Stimulated activated naive CD8-positive, alpha-beta T cell treated with anti-CD3 and anti-CD28 coated beads, Interleukin-15, Interleukin-2, amounts not matched to agents 100 ng/mL and 50 ng/mL, for 24 hours (primary cell): ENCODE measurements at regions not wholly inside any gene's neighbourhood (a gene's known extent, or its start where the extent isn't known, plus 50 kb on each side); places are given as distances from the start of the nearest gene placed in this dataset.

Experiments used
- H3K27ac Mint-ChIP-seq: one replicate; pipeline ENCODE4 v1.8.0; 2021; ENCODE audit warnings: mild to moderate bottlenecking, mixed read lengths
- H3K27me3 Mint-ChIP-seq: one replicate; pipeline ENCODE4 v1.8.0; 2021; ENCODE audit warnings: mixed read lengths
- H3K36me3 Mint-ChIP-seq: one replicate; pipeline ENCODE4 v1.8.0; 2021; ENCODE audit warnings: low read depth, mixed read lengths
- H3K4me1 Mint-ChIP-seq: one replicate; pipeline ENCODE4 v1.8.0; 2021; ENCODE audit warnings: low read depth, mixed read lengths
- H3K4me3 Mint-ChIP-seq: one replicate; pipeline ENCODE4 v1.8.0; 2021; ENCODE audit warnings: mild to moderate bottlenecking, mixed read lengths
- H3K9me3 Mint-ChIP-seq: one replicate; pipeline ENCODE4 v1.8.0; 2021; ENCODE audit warnings: mixed read lengths

DNA sequence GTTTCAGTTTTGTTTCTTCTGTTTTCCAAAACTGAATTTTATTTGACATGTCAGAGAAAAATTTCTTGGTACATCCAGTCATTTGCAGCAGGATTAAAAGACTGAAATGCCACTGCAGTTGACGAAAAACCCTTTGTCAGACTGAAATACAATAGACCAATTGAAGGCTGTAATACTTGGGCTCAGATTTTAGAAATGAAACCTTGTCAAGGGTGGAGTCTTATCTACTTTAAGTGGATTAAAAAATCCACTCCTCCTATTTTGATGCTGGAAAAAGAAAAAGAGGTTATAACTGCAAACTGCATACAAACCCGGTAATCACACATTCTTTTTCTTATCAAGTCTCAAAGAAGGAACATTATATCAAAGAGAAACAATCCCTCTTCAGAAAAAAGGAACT lies 80.2 kb upstream of the NEUROD1 start:
- H3K27ac Mint-ChIP-seq = no peak overlapping the region
- no peaks in the 10 kb centered on the region for H3K36me3 Mint-ChIP-seq
- no peaks in the 10 kb centered on the region for H3K27me3 Mint-ChIP-seq
- no peaks in the 10 kb centered on the region for H3K4me1 Mint-ChIP-seq
- H3K4me3 Mint-ChIP-seq = no peak overlapping the region
- H3K9me3 Mint-ChIP-seq = peaks cover 4% of the 10 kb centered on the region

DNA sequence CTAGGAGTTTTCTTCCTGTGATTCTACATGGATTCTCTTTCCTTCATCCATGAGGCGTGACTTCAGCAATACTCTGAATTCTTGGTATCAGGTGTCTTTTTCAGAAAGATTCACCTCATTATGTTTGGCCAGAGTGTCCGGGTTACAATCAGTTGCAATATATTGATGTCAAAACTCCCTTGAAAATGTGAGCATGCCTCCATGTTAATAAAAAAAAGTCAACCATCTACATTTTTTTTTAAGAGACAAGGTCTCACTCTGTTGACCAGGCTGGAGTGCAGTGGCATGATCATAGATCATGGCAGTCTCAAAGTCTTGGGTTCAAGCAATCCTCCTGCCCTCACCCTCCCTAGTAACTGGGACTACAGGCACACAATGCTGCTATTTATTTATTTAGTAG lies 80.9 kb upstream of the NEUROD1 start:
- no peak overlapping the region for H3K27ac Mint-ChIP-seq
- H3K4me1 Mint-ChIP-seq = no peaks in the 10 kb centered on the region
- H3K4me3 Mint-ChIP-seq = no peak overlapping the region
- H3K36me3 Mint-ChIP-seq = no peaks in the 10 kb centered on the region
- peaks cover 4% of the 10 kb centered on the region for H3K9me3 Mint-ChIP-seq
- H3K27me3 Mint-ChIP-seq = no peaks in the 10 kb centered on the region

DNA sequence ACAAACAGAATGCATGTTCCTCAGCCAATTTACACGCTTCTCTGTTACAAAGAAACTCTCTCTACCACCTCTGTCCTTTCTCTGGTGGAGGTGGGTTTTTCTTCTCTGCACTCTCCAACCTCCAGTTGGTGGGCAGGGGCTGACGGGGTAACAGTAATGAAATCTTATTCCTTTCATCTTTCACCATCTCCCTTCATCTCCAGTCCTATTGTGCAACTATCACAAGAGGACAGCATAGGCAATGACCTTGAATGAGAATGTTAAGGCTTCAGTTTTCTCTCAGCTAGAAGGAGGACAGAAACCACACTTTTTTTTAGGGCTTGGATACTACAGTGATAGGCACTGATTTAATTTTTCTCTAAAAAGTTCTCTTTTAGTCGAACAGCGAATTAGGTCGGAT lies 81.7 kb upstream of the NEUROD1 start:
- Mint-ChIP-seq H3K4me3 (no peak overlapping the region), H3K4me1 (no peaks in the 10 kb centered on the region), H3K36me3 (no peaks in the 10 kb centered on the region), H3K27me3 (no peaks in the 10 kb centered on the region), H3K27ac (no peak overlapping the region), H3K9me3 (peaks cover 4% of the 10 kb centered on the region)

DNA sequence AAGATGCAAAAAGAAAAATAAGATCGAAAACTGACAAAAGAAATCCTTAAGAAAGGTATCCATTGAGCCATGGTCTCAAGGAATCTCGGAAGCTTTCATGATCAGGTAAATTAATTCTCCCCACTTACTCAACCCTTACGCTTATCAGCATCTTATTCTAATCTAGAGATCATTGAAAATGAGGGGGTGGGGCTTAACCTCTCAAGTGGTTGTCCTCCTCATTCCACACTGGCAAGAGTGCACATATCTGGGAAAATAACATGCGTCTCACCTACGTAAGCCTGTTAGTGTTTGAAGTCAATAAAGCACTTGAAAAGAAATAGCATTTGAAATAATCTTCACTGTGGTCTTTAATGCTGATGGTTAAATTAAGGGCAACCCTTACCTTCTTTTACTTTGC lies 82.5 kb upstream of the NEUROD1 start:
- H3K36me3 Mint-ChIP-seq = no peaks in the 10 kb centered on the region
- no peak overlapping the region for H3K27ac Mint-ChIP-seq
- H3K9me3 Mint-ChIP-seq = peaks cover 4% of the 10 kb centered on the region
- no peak overlapping the region for H3K4me3 Mint-ChIP-seq
- H3K27me3 Mint-ChIP-seq = no peaks in the 10 kb centered on the region
- H3K4me1 Mint-ChIP-seq = no peaks in the 10 kb centered on the region

DNA sequence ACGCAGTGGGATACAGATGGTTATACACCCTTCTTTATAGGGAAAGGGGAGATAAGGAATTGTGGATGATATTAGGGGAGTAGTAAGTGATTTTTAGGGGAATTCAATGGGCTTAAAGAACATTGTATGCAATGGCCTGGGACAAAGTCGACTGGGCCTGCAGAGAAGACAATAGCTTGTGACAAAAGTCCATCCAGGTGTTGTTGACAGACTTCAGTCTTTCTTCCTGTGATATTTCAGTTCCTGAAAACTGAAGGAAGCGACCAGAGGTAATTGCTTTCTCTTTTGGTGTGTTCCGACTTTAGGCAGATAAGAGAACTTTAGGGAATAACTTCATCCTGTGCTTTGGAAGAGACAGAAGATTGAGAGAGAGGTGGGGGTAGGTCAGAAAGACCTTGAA lies 83.1 kb upstream of the NEUROD1 start:
- H3K36me3 Mint-ChIP-seq = no peaks in the 10 kb centered on the region
- H3K4me3 Mint-ChIP-seq = no peak overlapping the region
- H3K9me3 Mint-ChIP-seq = peaks cover 4% of the 10 kb centered on the region
- H3K27ac Mint-ChIP-seq = no peak overlapping the region
- H3K27me3 Mint-ChIP-seq = no peaks in the 10 kb centered on the region
- no peaks in the 10 kb centered on the region for H3K4me1 Mint-ChIP-seq

DNA sequence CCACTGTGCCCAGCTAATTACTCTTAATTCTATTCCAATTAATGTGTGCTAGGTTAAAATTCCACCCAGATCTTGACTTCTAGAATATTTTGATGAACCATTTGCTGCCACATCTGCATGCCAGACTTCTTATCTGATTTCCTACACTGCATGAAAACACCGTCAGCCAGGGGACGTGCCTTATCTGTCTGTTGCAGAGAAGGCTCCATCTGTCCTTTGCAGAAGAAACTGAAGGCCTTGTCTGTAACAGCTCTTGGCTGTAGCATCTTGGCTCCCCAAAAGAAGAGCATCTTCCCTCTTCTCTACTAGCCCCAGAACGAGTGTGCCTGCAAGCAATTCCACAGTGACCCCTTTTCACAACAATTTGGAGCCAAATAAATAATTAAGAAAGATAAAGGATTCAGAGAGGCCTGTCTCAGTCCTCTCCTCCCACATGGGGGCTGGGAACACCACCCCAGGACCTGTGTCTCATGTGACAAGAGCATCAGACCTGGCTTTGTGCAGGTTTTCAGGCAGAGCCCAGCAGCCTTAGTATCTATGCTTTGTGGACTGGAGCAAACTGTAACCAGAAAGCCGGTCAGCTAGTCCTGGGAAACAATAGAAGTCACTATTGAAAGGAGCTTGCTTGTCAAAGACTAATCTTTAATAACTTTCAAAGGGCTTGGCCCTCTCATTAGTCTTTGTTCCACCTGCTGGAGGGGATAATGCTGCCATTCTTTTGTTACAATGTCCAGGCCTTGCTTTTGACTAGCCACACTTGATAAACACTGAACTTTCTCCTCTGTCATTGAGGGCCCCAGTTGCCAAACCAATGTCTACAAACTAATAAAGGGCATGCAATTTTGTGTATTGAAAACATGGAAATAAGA lies 84.0 kb upstream of the NEUROD1 start:
- Mint-ChIP-seq H3K4me1 (no peaks in the 10 kb centered on the region), H3K36me3 (no peaks in the 10 kb centered on the region), H3K9me3 (peaks cover 4% of the 10 kb centered on the region), H3K4me3 (no peak overlapping the region), H3K27ac (no peak overlapping the region), H3K27me3 (peaks cover under 1% of the 10 kb centered on the region)

DNA sequence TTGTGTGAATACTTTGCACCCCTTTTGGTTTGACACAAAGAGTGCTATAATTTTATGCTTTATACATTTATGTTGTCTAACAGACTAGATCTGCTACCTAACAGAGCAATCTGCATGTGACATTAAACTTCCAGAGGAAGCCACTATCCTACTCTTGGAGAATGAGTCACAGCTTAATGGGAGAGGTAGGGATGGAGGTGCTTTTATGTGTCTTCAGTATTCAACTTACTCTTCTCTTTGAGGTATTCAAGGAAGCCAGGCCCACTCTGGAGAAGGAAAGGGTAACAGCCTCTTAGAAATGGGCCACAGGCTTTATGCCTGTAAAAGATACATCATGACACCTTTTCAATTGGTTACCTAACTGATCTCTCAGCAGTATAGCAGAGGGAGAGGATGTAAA lies 85.8 kb upstream of the NEUROD1 start:
- Mint-ChIP-seq H3K27ac (no peak overlapping the region), H3K9me3 (no peaks in the 10 kb centered on the region), H3K27me3 (peaks cover 4% of the 10 kb centered on the region), H3K4me3 (no peak overlapping the region), H3K36me3 (no peaks in the 10 kb centered on the region), H3K4me1 (no peaks in the 10 kb centered on the region)

DNA sequence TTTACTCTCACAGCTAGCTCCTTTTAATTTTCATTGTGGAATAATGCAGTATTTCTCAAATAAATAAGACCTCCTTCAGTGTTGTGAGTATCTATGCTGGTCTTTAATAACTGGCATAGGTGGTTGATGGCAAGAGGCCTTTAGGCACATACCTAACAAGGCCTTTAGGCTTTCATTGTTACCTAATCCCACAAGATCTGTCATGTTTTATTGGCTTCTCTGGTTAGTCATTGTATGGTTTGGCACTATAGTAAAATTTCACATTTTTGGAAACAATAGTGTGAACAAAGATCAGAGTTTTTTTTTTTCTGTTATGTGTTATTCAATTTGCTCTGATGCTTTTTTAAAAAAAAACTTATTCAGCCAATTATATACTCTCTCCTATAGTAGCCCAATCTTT lies 89.8 kb upstream of the NEUROD1 start:
- Mint-ChIP-seq H3K4me3 (no peak overlapping the region), H3K4me1 (no peaks in the 10 kb centered on the region)

DNA sequence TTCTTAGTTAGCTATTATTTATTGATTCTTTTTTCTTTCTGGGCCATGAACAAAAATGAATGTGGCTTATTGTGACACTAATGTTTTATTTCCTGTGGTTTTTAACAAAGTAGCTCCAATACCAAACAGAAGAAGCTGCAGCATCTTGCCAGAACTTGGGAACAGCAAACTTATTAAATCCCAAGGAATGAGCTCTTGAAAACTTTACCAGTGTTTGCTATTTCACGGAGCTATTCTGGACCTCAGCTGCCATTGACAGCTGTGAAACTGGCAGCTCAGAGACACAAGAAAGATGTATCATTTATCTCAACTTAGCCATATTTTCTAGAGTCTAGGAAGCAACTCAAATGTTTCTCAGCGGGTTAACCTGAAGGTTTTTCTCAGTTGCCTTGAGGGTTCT lies 91.0 kb upstream of the NEUROD1 start:
- H3K27ac Mint-ChIP-seq = no peak overlapping the region
- no peaks in the 10 kb centered on the region for H3K4me1 Mint-ChIP-seq

More for the DNA sequence above, 89.8 kb upstream of the NEUROD1 start:
- Mint-ChIP-seq H3K27ac (no peak overlapping the region), H3K36me3 (no peaks in the 10 kb centered on the region), H3K27me3 (peaks cover 8% of the 10 kb centered on the region), H3K9me3 (peaks cover 6% of the 10 kb centered on the region)

DNA sequence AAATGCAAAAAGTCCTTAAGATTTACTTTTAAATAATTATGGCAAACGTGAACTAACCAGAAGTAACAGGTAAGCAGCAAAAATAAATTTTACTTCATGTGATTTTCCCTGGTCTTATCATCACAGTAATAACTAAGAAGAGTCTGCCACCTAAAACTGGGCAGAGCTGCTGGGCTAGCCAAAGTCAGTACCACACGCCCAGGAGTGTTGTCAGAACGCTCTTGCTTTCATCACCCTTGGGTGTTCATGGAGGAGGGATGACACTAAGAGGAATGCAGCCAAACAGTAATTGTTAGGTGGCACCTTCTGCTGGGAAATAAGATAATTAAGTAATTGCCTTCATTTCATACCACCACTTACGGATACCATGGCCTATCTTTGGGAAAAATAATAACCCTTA lies 92.0 kb upstream of the NEUROD1 start:
- Mint-ChIP-seq H3K27me3 (peaks cover 8% of the 10 kb centered on the region), H3K4me3 (no peak overlapping the region), H3K9me3 (peaks cover 6% of the 10 kb centered on the region), H3K27ac (no peak overlapping the region), H3K4me1 (no peaks in the 10 kb centered on the region), H3K36me3 (no peaks in the 10 kb centered on the region)

More for the DNA sequence above, 91.0 kb upstream of the NEUROD1 start:
- no peaks in the 10 kb centered on the region for H3K36me3 Mint-ChIP-seq
- H3K4me3 Mint-ChIP-seq = no peak overlapping the region
- H3K9me3 Mint-ChIP-seq = peaks cover 6% of the 10 kb centered on the region
- H3K27me3 Mint-ChIP-seq = peaks cover 8% of the 10 kb centered on the region

DNA sequence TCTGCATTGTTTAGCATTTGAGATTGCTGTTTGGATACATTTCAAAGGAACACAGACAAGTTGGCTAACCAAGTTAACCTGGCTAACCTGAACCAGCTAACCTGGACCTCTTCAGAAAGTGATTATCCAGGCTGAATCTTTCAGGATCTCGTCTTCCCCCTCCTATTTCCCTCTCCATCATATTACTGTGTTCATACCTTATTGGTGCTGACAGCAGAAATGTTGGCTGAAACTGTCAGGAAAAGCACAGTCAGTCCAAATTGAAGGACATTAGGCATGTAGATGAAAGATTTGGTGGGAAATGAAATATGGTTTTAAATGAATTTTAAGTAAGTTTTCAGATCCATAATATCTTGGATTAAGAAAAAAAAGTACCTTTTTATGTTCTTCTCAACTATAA lies 92.5 kb upstream of the NEUROD1 start:
- no peak overlapping the region for H3K27ac Mint-ChIP-seq
- peaks cover 8% of the 10 kb centered on the region for H3K27me3 Mint-ChIP-seq
- H3K4me3 Mint-ChIP-seq = no peak overlapping the region
- H3K9me3 Mint-ChIP-seq = peaks cover 6% of the 10 kb centered on the region
- H3K4me1 Mint-ChIP-seq = no peaks in the 10 kb centered on the region
- no peaks in the 10 kb centered on the region for H3K36me3 Mint-ChIP-seq

DNA sequence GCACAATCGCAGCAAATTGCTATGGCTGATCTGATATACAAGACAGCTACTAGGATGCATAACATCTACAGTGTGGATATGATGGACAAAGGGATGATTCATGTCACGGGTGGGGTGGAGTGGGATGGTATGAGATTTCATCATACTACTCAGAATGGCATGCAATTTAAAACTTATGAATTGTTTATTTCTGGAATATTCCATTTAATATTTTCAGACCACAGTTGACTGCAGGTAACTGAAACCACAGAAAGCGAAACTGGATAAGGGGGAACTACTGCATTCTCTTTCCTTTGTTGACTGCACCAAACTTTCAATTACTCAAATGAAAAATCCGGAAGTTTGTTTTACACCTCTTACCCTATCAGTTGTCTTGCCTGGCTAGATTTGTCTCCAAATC lies 94.4 kb upstream of the NEUROD1 start:
- no peaks in the 10 kb centered on the region for H3K36me3 Mint-ChIP-seq
- H3K4me3 Mint-ChIP-seq = no peak overlapping the region
- no peak overlapping the region for H3K27ac Mint-ChIP-seq
- peaks cover 3% of the 10 kb centered on the region for H3K4me1 Mint-ChIP-seq
- peaks cover 4% of the 10 kb centered on the region for H3K27me3 Mint-ChIP-seq
- peaks cover 6% of the 10 kb centered on the region for H3K9me3 Mint-ChIP-seq

DNA sequence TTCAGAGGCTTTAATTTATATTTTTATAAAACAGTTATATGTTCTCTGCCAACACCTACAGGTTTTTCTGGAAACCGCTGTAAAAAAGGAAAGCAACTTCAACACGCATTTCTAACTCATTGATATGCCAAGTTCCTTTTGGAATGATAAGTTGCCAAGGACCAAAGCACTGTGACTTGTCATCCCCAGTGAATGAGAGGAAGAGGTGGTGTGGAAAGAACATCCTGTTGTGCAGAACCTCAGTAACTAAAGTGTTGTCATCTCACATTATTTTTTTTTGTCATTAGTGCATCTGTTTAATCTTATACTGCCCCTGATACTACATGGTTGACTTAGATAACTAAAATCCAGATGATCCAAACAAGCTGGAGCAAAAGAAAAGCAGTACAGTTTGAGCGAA lies 96.0 kb upstream of the NEUROD1 start:
- H3K9me3 Mint-ChIP-seq = peaks cover 6% of the 10 kb centered on the region
- no peaks in the 10 kb centered on the region for H3K36me3 Mint-ChIP-seq
- H3K4me3 Mint-ChIP-seq = no peak overlapping the region
- H3K27ac Mint-ChIP-seq = no peak overlapping the region
- peaks cover 4% of the 10 kb centered on the region for H3K27me3 Mint-ChIP-seq
- peaks cover 8% of the 10 kb centered on the region for H3K4me1 Mint-ChIP-seq

DNA sequence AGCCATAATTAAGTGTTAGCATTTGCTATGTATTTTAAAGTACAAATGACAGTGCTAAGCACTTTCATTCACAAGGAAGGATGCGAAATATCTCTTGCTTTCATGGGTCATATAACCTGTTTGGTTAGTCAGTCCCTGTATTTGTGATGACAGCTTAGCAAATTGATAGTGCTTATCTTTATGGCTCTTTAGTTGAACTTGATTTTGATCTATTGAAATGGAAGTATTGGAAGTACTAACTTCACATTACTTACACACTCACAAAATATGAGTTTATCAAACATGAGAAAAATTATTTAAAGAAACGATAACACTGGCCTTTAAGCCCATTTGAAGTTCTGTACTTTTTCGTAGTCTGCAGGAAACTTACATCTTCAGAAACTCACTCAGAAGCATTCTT lies 97.4 kb upstream of the NEUROD1 start:
- Mint-ChIP-seq H3K27ac (no peak overlapping the region), H3K36me3 (no peaks in the 10 kb centered on the region), H3K4me3 (no peak overlapping the region), H3K27me3 (peaks cover 4% of the 10 kb centered on the region), H3K4me1 (peaks cover 8% of the 10 kb centered on the region), H3K9me3 (peaks cover 6% of the 10 kb centered on the region)

DNA sequence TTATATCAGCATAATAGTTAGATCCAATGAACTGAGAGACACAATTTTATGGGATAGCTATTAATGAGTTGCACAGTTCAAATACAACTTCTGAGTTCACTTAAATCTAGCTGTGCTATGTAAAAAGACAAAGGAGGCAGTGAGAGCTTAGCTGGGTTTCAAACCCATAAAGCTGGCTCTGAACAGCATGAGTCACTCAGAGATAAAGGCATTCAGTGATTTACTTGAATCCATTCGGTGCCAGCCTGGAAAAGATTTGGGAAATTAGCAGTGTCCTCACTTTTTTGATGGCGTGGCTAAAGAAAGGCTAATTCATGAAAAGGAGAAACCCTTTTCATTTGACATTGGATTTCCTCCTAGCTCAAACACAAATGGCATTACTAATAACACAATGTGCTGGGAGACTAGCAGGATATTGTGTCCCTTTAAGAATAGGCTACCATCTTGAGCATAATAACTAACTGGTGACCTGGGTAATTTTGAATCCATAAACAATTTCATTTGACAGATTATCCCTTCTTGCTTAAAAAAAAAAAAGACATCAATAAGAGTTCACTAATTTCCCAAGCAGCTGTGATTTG lies 98.4 kb upstream of the NEUROD1 start:
- peaks cover 4% of the 10 kb centered on the region for H3K27me3 Mint-ChIP-seq
- peaks cover 8% of the 10 kb centered on the region for H3K4me1 Mint-ChIP-seq
- no peaks in the 10 kb centered on the region for H3K36me3 Mint-ChIP-seq
- H3K27ac Mint-ChIP-seq = no peak overlapping the region
- H3K9me3 Mint-ChIP-seq = no peaks in the 10 kb centered on the region
- no peak overlapping the region for H3K4me3 Mint-ChIP-seq
